Lung (tissue), 11 donors: ENCODE measurements at regions not wholly inside any gene's neighbourhood (a gene's known extent, or its start where the extent isn't known, plus 50 kb on each side); places are given as distances from the start of the nearest gene placed in this dataset.

Source experiments
- ATAC-seq: fragments of 200-7000 bp; cut with Tn5 transposase; one replicate; pipeline ENCODE4 v1.9.1; 2020; ENCODE audit warnings: moderate number of reproducible peaks; ENCODE audit not compliant: insufficient read depth, low FRiP score
- DNase-seq, 3 donors: peaks; one replicate each; pipeline ENCODE4 v3.0.0-alpha.2; 2013 to 2017
- H3K27ac ChIP-seq, 2 donors: one replicate each; pipeline ENCODE4 v1.5.1; 2013; ENCODE audit warnings: mild to moderate bottlenecking in 2 of 2, moderate library complexity in 2 of 2, control low read depth in 1 of 2, inconsistent platforms in 1 of 2, low read depth in 1 of 2, low read length in 1 of 2
- H3K27me3 ChIP-seq, 3 donors: one replicate each; pipeline ENCODE4 v1.5.1; 2013; ENCODE audit warnings: low read length in 2 of 3; ENCODE audit not compliant: control insufficient read depth in 3 of 3, insufficient read depth in 3 of 3
- H3K36me3 ChIP-seq, 4 donors: one replicate each; pipeline ENCODE4 v1.5.1; 2013; ENCODE audit warnings: low read length in 4 of 4, mild to moderate bottlenecking in 1 of 4, moderate library complexity in 1 of 4; ENCODE audit not compliant: control insufficient read depth in 4 of 4, insufficient read depth in 4 of 4
- H3K4me1 ChIP-seq, 5 donors: one replicate each; pipeline ENCODE4 v1.5.1; 2013; ENCODE audit warnings: low read length in 5 of 5, mild to moderate bottlenecking in 2 of 5, moderate library complexity in 1 of 5; ENCODE audit not compliant: control insufficient read depth in 5 of 5, insufficient read depth in 5 of 5
- H3K4me3 ChIP-seq: one replicate; pipeline ENCODE4 v1.5.1; 2013; ENCODE audit warnings: mild to moderate bottlenecking, control low read depth, moderate library complexity
- H3K9ac ChIP-seq, 2 donors: one replicate each; pipeline ENCODE4 v1.5.1; 2013; ENCODE audit warnings: low read length in 2 of 2, control low read depth in 1 of 2; ENCODE audit not compliant: insufficient read depth in 1 of 2
- H3K9me3 ChIP-seq, 4 donors: one replicate each; pipeline ENCODE4 v1.5.1; 2013; ENCODE audit warnings: low read length in 3 of 4, mild to moderate bottlenecking in 1 of 4, moderate library complexity in 1 of 4; ENCODE audit not compliant: control insufficient read depth in 4 of 4, insufficient read depth in 3 of 4
- CTCF ChIP-seq: IDR thresholded peaks from 2 replicates; pipeline ENCODE4 v1.5.1; 2012; ENCODE audit warnings: mild to moderate bottlenecking; ENCODE audit errors: control extremely low read depth, extremely low read depth
- WGBS, 2 donors: extraction: QIAGEN DNeasy Blood & Tissue Kit; methylation state at CpG; one replicate each; pipeline ENCODE4 v1.1.7; 2013; 5-methylcytosine and 5-hydroxymethylcytosine counted together
- donor health status: control.
- donor health status: control.
- donor health status: Bipolar disorder and iron deficiency.
- donor health status: healthy.
- donor health status: DM: yes; HTN: yes; CAD: no.

DNA sequence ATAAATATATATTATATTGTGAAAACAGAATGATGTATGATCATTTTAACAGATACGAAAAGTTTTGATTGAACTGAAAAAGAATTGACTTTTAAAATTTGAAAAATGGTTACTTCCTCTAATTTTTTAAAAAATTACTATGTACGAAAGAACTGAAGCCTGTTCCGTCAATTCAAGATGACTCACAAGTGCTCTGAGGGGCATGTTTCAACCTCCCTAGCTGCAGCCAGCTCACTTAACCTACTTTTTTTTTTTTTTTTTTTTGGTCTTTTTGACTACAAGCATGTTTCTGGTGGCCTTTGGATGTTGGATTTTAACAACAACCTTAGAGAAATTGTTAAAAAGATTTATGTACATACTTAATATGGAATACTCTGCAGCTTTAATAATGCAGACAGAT, 1139.3 kb downstream of the DIAPH3 start:
- Histone ChIP-seq H3K9ac (no peak overlapping the region), H3K27me3 (no peaks in the 10 kb centered on the region), H3K36me3 (no peaks in the 10 kb centered on the region), H3K4me1 (no peaks in the 10 kb centered on the region), H3K4me3 (no peak overlapping the region), H3K9me3 (no peaks in the 10 kb centered on the region), H3K27ac (no peak overlapping the region)
- 71 to 92% methylated on average over 3 of the region's 3 CpGs for WGBS, 2 donors
- no peak for DNase-seq
- no peak for ATAC-seq
- TF ChIP-seq CTCF = no peak

GRCh38 chr13:59034198-59034597, 1129.5 kb downstream of the DIAPH3 start:
- Histone ChIP-seq H3K9me3 (no peaks in the 10 kb centered on the region), H3K27ac (no peak overlapping the region), H3K9ac (no peak overlapping the region), H3K4me1 (no peaks in the 10 kb centered on the region), H3K36me3 (no peaks in the 10 kb centered on the region), H3K4me3 (no peak overlapping the region), H3K27me3 (no peaks in the 10 kb centered on the region)
- TF ChIP-seq CTCF = no peak
- ATAC-seq (no peak), DNase-seq (no peak)
- 83 to 90% methylated on average over 2 of the region's 2 CpGs for WGBS, 2 donors

DNA sequence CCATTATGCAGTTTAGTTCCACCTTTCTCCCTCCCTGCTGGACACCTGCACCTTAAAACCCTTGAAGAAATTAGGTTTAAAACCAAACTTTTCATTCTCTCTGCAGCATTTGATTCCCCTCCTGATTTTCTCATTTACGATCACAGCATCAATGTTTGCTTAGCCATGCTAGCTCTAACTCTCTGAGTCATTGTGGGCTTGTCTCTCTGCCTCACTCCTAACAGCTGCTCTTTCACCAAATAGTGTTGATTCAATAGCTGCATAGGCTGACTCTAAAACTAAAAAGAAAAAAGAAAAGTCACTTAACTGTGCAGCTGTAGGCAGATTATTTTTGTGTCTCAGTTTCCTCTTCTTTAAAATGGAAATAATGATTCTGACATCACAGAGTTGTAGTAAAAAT, 1124.9 kb downstream of the DIAPH3 start:
- no peaks in the 10 kb centered on the region for H3K27me3 ChIP-seq
- no peak for ATAC-seq
- WGBS, 2 donors = 85 to 92% methylated on average over 1 of the region's 1 CpG

More for the DNA sequence above, 1124.9 kb downstream of the DIAPH3 start:
- H3K4me1 ChIP-seq = no peaks in the 10 kb centered on the region
- no peak for TF ChIP-seq CTCF
- H3K9ac ChIP-seq = no peak overlapping the region
- DNase-seq = peak in 1 of 3 donors; percentile 4
- H3K27ac ChIP-seq = no peak overlapping the region
- no peaks in the 10 kb centered on the region for H3K9me3 ChIP-seq
- H3K36me3 ChIP-seq = no peaks in the 10 kb centered on the region
- no peak overlapping the region for H3K4me3 ChIP-seq
